GM12878 (cell line): ENCODE measurements at regions not wholly inside any gene's neighbourhood (a gene's known extent, or its start where the extent isn't known, plus 50 kb on each side); places are given as distances from the start of the nearest gene placed in this dataset.

Experiments used
- BCL11A ChIP-seq: IDR thresholded peaks from 2 replicates; pipeline ENCODE4 v1.6.1; 2011; ENCODE audit warnings: low read depth, low read length
- CTCF ChIP-seq, 3 experiments: IDR thresholded peaks in 2 of 3; conservative IDR thresholded peaks in 1 of 3; 2 replicates each; pipeline ENCODE4 v1.5.1; 2011; ENCODE audit warnings: low read depth in 3 of 3, low read length in 3 of 3, mild to moderate bottlenecking in 3 of 3, control low read depth in 2 of 3, moderate library complexity in 2 of 3, inconsistent platforms in 1 of 3, mixed read lengths in 1 of 3; ENCODE audit not compliant: control insufficient read depth in 2 of 3, insufficient read depth in 1 of 3; ENCODE audit errors: extremely low read depth in 1 of 3
- EP300 ChIP-seq, 2 experiments: fragments of 150-350 bp in 1 of 2; IDR thresholded peaks; 2 replicates each; pipeline ENCODE4 v1.6.1; 2011 to 2012; ENCODE audit warnings: low read depth in 2 of 2, low read length in 2 of 2, borderline replicate concordance in 1 of 2, improper control_type of control experiment in 1 of 2, inconsistent platforms in 1 of 2; ENCODE audit not compliant: control insufficient read depth in 1 of 2
- EZH2 ChIP-seq: IDR thresholded peaks from 2 replicates; pipeline ENCODE4 v1.6.1; 2012; ENCODE audit warnings: low read depth, mild to moderate bottlenecking, control low read depth, inconsistent platforms, low read length, borderline replicate concordance; ENCODE audit not compliant: control insufficient read depth
- HDAC2 ChIP-seq: fragments of 200-600 bp; sonication (generic); IDR thresholded peaks from 2 replicates; pipeline ENCODE4 v1.6.1; 2017
- MXI1 ChIP-seq: fragments of 150-350 bp; IDR thresholded peaks from 2 replicates; pipeline ENCODE4 v1.6.1; 2011; ENCODE audit warnings: low read depth, mild to moderate bottlenecking, inconsistent platforms, low read length, improper control_type of control experiment
- POLR2A ChIP-seq: IDR thresholded peaks from 2 replicates; pipeline ENCODE4 v1.6.1; 2011; ENCODE audit warnings: low read depth, mild to moderate bottlenecking, low read length
- POLR2AphosphoS5 ChIP-seq: IDR thresholded peaks from 2 replicates; pipeline ENCODE4 v1.6.1; 2011; ENCODE audit warnings: mild to moderate bottlenecking, low read length, inconsistent platforms
- RCOR1 ChIP-seq: conservative IDR thresholded peaks from 2 replicates; pipeline ENCODE4 v1.6.1; 2012; ENCODE audit warnings: low read depth, low read length, improper control_type of control experiment
- TCF12 ChIP-seq: IDR thresholded peaks from 2 replicates; pipeline ENCODE4 v1.6.1; 2011; ENCODE audit warnings: low read depth, mild to moderate bottlenecking, low read length
- ZZZ3 ChIP-seq: IDR thresholded peaks from 2 replicates; pipeline ENCODE4 v1.6.1; 2011; ENCODE audit warnings: low read depth; ENCODE audit not compliant: control insufficient read depth, insufficient read length

GRCh38 chr11:116055064-116055463 is 550.8 kb upstream of the CADM1 start:
- TF ChIP-seq ZZZ3 (no peak), POLR2AphosphoS5 (no peak), TCF12 (no peak), CTCF (IDR thresholded peaks at IDR 0.05 in 2 of 3, conservative IDR thresholded peaks at IDR 0.05 in 1 of 3; ENCODE audit: control insufficient read depth in 2 of 3, extremely low read depth in 1 of 3, insufficient read depth in 1 of 3, low read depth in 3 of 3, low read length in 3 of 3) (no peak), BCL11A (no peak), HDAC2 (no peak), EZH2 (no peak), POLR2A (no peak), EP300 (IDR thresholded peaks at IDR 0.05; ENCODE audit: borderline replicate concordance in 1 of 2, control insufficient read depth in 1 of 2, low read depth in 2 of 2, low read length in 2 of 2) (no peak), MXI1 (no peak), RCOR1 (no peak)
